ENCODE measurements at regions not wholly inside any gene's neighbourhood (a gene's known extent, or its start where the extent isn't known, plus 50 kb on each side); places are given as distances from the start of the nearest gene placed in this dataset.

- DNase-seq (ENCODE audit: low read depth in 3 of 3), result no peak
Measured at GRCh38 chr14:55938249-55938791, 179.9 kb upstream of the PELI2 start.

GRCh38 chr14:55942076-55942654 lies 176.0 kb upstream of the PELI2 start:
- no peak for DNase-seq (ENCODE audit: low read depth in 3 of 3)

GRCh38 chr14:55942826-55943225 lies 175.4 kb upstream of the PELI2 start:
- DNase-seq (ENCODE audit: low read depth in 3 of 3), result no peak

- no peak for DNase-seq (ENCODE audit: low read depth in 3 of 3)
Measured at GRCh38 chr14:55944757-55945156, 173.5 kb upstream of the PELI2 start.

GRCh38 chr14:55946231-55946630 lies 172.0 kb upstream of the PELI2 start:
- no peak for DNase-seq (ENCODE audit: low read depth in 3 of 3)

GRCh38 chr14:55948399-55948798 lies 169.8 kb upstream of the PELI2 start:
- DNase-seq (ENCODE audit: low read depth in 3 of 3), result no peak

GRCh38 chr14:55949708-55950107 lies 168.5 kb upstream of the PELI2 start:
- no peak for DNase-seq (ENCODE audit: low read depth in 3 of 3)

GRCh38 chr14:55950135-55950534 lies 168.1 kb upstream of the PELI2 start:
- DNase-seq (ENCODE audit: low read depth in 3 of 3), result no peak

- DNase-seq (ENCODE audit: low read depth in 3 of 3), result no peak
Measured at GRCh38 chr14:55951341-55952206, 166.6 kb upstream of the PELI2 start.

- DNase-seq (ENCODE audit: low read depth in 3 of 3), result no peak
Measured at GRCh38 chr14:55954108-55954507, 164.1 kb upstream of the PELI2 start.

GRCh38 chr14:55955175-55955574 lies 163.0 kb upstream of the PELI2 start:
- no peak for DNase-seq (ENCODE audit: low read depth in 3 of 3)

GRCh38 chr14:55957950-55958349 lies 160.3 kb upstream of the PELI2 start:
- DNase-seq (ENCODE audit: low read depth in 3 of 3), result no peak

- DNase-seq (ENCODE audit: low read depth in 3 of 3), result no peak
Measured at GRCh38 chr14:55963295-55963694, 154.9 kb upstream of the PELI2 start.

GRCh38 chr14:55964091-55964490 lies 154.1 kb upstream of the PELI2 start:
- DNase-seq (ENCODE audit: low read depth in 3 of 3), result no peak

- DNase-seq (ENCODE audit: low read depth in 3 of 3), result no peak
Measured at GRCh38 chr14:55964821-55965220, 153.4 kb upstream of the PELI2 start.

- no peak for DNase-seq (ENCODE audit: low read depth in 3 of 3)
Measured at GRCh38 chr14:55965851-55966250, 152.4 kb upstream of the PELI2 start.

GRCh38 chr14:55968741-55969140 lies 149.5 kb upstream of the PELI2 start:
- DNase-seq (ENCODE audit: low read depth in 3 of 3), result no peak

- DNase-seq (ENCODE audit: low read depth in 3 of 3), result no peak
Measured at GRCh38 chr14:55973285-55973800, 144.9 kb upstream of the PELI2 start.

- no peak for DNase-seq (ENCODE audit: low read depth in 3 of 3)
Measured at GRCh38 chr14:55973911-55974630, 144.1 kb upstream of the PELI2 start.

- no peak for DNase-seq (ENCODE audit: low read depth in 3 of 3)
Measured at GRCh38 chr14:55975281-55975910, 142.8 kb upstream of the PELI2 start.

GRCh38 chr14:55976219-55976618 lies 142.0 kb upstream of the PELI2 start:
- DNase-seq (ENCODE audit: low read depth in 3 of 3), result no peak

- no peak for DNase-seq (ENCODE audit: low read depth in 3 of 3)
Measured at GRCh38 chr14:55976655-55977054, 141.6 kb upstream of the PELI2 start.
